AG04449 (cell line): ENCODE measurements at regions not wholly inside any gene's neighbourhood (a gene's known extent, or its start where the extent isn't known, plus 50 kb on each side); places are given as distances from the start of the nearest gene placed in this dataset.

ENCODE experiments used
- CTCF ChIA-PET: fragments of 350-600 bp; formaldehyde crosslinking; extraction: SDS; loops from one replicate; lab custom pipeline; 2021; ENCODE audit warnings: antibody characterized with exemption; lab: Yijun Ruan, JAX
- POLR2A ChIA-PET: fragments of 400-600, 350-600 bp; formaldehyde crosslinking; extraction: SDS; loops from one replicate; lab custom pipeline; 2020; ENCODE audit warnings: antibody characterized with exemption, inconsistent platforms; lab: Yijun Ruan, JAX
- DNase-seq: peaks from one replicate; pipeline ENCODE4 v3.0.0-alpha.2; 2010; ENCODE audit warnings: low read depth, low spot score
- H3K4me3 ChIP-seq: 2 replicates; pipeline ENCODE4 v1.5.1; 2011; ENCODE audit warnings: low read depth, mild to moderate bottlenecking, control low read depth, low read length
- TF ChIP-seq, protein P1 (sequence below): IDR thresholded peaks from one replicate; pipeline ENCODE4 v1.5.1; 2011; ENCODE audit warnings: mild to moderate bottlenecking, moderate library complexity, low read length, control low read depth, inconsistent platforms; ENCODE audit not compliant: insufficient read depth; ENCODE audit errors: missing control alignments

GRCh38 chr16:62478903-62479458 is 442.7 kb upstream of the CDH8 start:
- no peak for DNase-seq
- ChIA-PET CTCF (no interaction called here), POLR2A (no interaction called here)
- H3K4me3 ChIP-seq, result no peak overlapping the region
- TF ChIP-seq, protein P1, sequence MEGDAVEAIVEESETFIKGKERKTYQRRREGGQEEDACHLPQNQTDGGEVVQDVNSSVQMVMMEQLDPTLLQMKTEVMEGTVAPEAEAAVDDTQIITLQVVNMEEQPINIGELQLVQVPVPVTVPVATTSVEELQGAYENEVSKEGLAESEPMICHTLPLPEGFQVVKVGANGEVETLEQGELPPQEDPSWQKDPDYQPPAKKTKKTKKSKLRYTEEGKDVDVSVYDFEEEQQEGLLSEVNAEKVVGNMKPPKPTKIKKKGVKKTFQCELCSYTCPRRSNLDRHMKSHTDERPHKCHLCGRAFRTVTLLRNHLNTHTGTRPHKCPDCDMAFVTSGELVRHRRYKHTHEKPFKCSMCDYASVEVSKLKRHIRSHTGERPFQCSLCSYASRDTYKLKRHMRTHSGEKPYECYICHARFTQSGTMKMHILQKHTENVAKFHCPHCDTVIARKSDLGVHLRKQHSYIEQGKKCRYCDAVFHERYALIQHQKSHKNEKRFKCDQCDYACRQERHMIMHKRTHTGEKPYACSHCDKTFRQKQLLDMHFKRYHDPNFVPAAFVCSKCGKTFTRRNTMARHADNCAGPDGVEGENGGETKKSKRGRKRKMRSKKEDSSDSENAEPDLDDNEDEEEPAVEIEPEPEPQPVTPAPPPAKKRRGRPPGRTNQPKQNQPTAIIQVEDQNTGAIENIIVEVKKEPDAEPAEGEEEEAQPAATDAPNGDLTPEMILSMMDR, result no peak

GRCh38 chr16:62477796-62478195 is 441.6 kb upstream of the CDH8 start:
- DNase-seq, result no peak
- no peak overlapping the region for H3K4me3 ChIP-seq
- POLR2A ChIA-PET, result no interaction called here
- CTCF ChIA-PET, result no interaction called here
- TF ChIP-seq, protein P1, result no peak

- DNase-seq, result no peak
- CTCF ChIA-PET, result no interaction called here
- H3K4me3 ChIP-seq, result no peak overlapping the region
- TF ChIP-seq, protein P1, result no peak
- POLR2A ChIA-PET, result no interaction called here
Measured at GRCh38 chr16:62475573-62475972, 439.3 kb upstream of the CDH8 start.

DNA sequence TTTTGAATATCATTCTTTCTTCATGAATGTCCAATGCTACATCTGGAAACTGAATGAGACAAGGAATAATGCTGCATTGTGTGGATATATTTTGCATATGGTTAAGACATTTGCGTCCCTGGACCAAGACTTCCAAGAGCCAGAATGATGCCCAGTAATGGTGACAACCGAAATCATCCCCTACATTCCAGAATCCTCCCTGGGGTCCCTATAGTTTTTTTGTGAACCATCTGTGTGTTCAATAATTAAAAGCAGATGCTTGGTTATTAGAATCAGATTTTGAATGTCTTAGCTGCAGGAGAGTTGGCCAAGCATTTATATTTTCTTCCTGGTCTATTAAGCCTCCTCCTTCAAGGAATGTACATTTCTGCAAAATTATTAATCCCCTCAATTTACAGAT is 426.7 kb upstream of the CDH8 start:
- DNase-seq, result no peak
- TF ChIP-seq, protein P1, result no peak
- ChIA-PET POLR2A (no interaction called here), CTCF (no interaction called here)
- H3K4me3 ChIP-seq, result no peak overlapping the region

DNA sequence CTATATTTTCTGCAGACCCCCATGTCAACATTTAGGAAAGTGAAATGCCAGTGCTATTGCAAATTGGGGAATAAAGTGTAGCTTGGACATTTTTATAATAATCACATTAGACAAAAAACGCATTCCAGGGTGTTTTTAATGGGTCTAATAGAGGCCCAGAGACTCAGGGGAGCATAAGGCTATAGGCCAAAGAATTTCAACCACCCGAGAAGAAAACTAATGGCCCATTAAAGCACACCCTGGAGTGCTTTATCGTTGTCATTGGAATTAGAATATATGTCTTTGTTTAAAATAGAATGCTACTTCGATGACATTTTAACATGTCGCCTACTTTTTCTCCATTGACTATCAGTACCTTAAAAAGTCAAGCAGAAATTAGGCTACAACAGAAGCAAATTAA is 414.1 kb upstream of the CDH8 start:
- CTCF ChIA-PET, result no interaction called here
- TF ChIP-seq, protein P1, result no peak
- POLR2A ChIA-PET, result no interaction called here
- no peak overlapping the region for H3K4me3 ChIP-seq
- no peak for DNase-seq

GRCh38 chr16:62445909-62446308 is 409.7 kb upstream of the CDH8 start:
- CTCF ChIA-PET, result no interaction called here
- TF ChIP-seq, protein P1, result no peak
- POLR2A ChIA-PET, result no interaction called here

More at GRCh38 chr16:62445909-62446308, 409.7 kb upstream of the CDH8 start:
- H3K4me3 ChIP-seq, result no peak overlapping the region
- no peak for DNase-seq
